SK-N-SH treated with all-trans-retinoic acid at 6 μM for 48 hours (cell line): ENCODE measurements at regions not wholly inside any gene's neighbourhood (a gene's known extent, or its start where the extent isn't known, plus 50 kb on each side); places are given as distances from the start of the nearest gene placed in this dataset.

Experiments used
- CSDC2 ChIP-seq: fragments of 250-450 bp; sonication (Bioruptor Pico); IDR thresholded peaks from 2 replicates; pipeline ENCODE4 v1.5.0; 2020; ENCODE audit warnings: mild to moderate bottlenecking, moderate library complexity
- ESRRG ChIP-seq: fragments of 250-450 bp; sonication (Bioruptor Pico); IDR thresholded peaks from 2 replicates; pipeline ENCODE4 v1.6.1; 2021; ENCODE audit warnings: mild to moderate bottlenecking
- PPARA ChIP-seq: fragments of 250-450 bp; sonication (Bioruptor Pico); IDR thresholded peaks from 2 replicates; pipeline ENCODE4 v1.5.0; 2020; ENCODE audit warnings: mild to moderate bottlenecking, borderline replicate concordance
- TCF4 ChIP-seq: fragments of 250-450 bp; sonication (Bioruptor Pico); IDR thresholded peaks from 2 replicates; pipeline ENCODE4 v1.8.0; 2021; ENCODE audit warnings: mild to moderate bottlenecking, moderate library complexity, borderline replicate concordance
- ZNF70 ChIP-seq: fragments of 450-650 bp; formaldehyde crosslinking; IDR thresholded peaks from 2 replicates; pipeline ENCODE4 v1.5.0; 2020; ENCODE audit warnings: mild to moderate bottlenecking, moderate library complexity

DNA sequence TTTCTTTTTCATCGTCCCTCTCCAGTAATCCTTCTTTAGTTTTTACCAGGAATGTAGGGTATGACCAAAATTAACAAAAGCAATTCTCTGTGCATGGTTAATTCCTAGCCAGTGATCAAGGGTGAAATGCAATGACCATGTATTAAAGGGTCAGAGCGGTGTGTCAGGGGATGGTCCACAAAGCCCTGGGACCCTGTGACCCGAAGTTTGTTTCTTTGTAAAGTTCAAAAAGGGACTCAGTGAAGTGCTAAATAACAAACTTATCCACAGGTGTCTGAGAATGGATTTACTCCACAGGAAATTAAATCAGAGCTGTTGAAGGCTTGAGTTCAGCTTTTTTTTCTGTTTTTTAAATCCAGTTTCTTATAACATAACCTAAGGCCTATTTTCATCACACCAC lies 375.7 kb downstream of the GJA1 start:
- TF ChIP-seq TCF4 (no peak), ESRRG (no peak), ZNF70 (no peak), PPARA (no peak), CSDC2 (CRISPR knock-in tag) (no peak)
